ENCODE measurements at regions not wholly inside any gene's neighbourhood (a gene's known extent, or its start where the extent isn't known, plus 50 kb on each side); places are given as distances from the start of the nearest gene placed in this dataset.

- no peaks in the 10 kb centered on the region for H3K27me3 ChIP-seq
- H3K27ac ChIP-seq, result no peak overlapping the region
- ATAC-seq (no peak), DNase-seq (no peak)
- H3K9me3 ChIP-seq, result no peaks in the 10 kb centered on the region
- H3K36me3 ChIP-seq, result no peaks in the 10 kb centered on the region
- in situ Hi-C loops (cut with MboI; ENCODE audit: low sequenced_read_pairs in 4 of 4) (no loop called here), intact Hi-C loops (cut with DNase I; ENCODE audit: low total_unique reads) (no loop called here)
- no peak overlapping the region for H3K4me3 ChIP-seq
- no peaks in the 10 kb centered on the region for H3K4me1 ChIP-seq
- TF ChIP-seq CTCF (IDR thresholded peaks at IDR 0.05 in 4 of 5, conservative IDR thresholded peaks at IDR 0.05 in 1 of 5) (no peak), POLR2A (IDR thresholded peaks at IDR 0.05) (no peak)
These were observed 171.6 kb upstream of the SETBP1 start for GRCh38 chr18:44509048-44509447.

- in situ Hi-C loops (cut with MboI; ENCODE audit: low sequenced_read_pairs in 4 of 4) (no loop called here), intact Hi-C loops (cut with DNase I; ENCODE audit: low total_unique reads) (no loop called here)
- H3K27ac ChIP-seq, result no peak overlapping the region
- TF ChIP-seq POLR2A (IDR thresholded peaks at IDR 0.05) (no peak), CTCF (IDR thresholded peaks at IDR 0.05 in 4 of 5, conservative IDR thresholded peaks at IDR 0.05 in 1 of 5) (no peak)
- no peak overlapping the region for H3K4me3 ChIP-seq
- ATAC-seq (no peak), DNase-seq (no peak)
- no peaks in the 10 kb centered on the region for H3K9me3 ChIP-seq
- H3K4me1 ChIP-seq, result no peaks in the 10 kb centered on the region
- no peaks in the 10 kb centered on the region for H3K36me3 ChIP-seq
- no peaks in the 10 kb centered on the region for H3K27me3 ChIP-seq
These were observed 170.3 kb upstream of the SETBP1 start for GRCh38 chr18:44510390-44510789.

GRCh38 chr18:44513233-44513632 is 167.5 kb upstream of the SETBP1 start:
- no peak overlapping the region for H3K27ac ChIP-seq
- H3K4me1 ChIP-seq, result no peaks in the 10 kb centered on the region
- ATAC-seq, result no peak
- intact Hi-C loops (cut with DNase I; ENCODE audit: low total_unique reads), result no loop called here
- no peak overlapping the region for H3K4me3 ChIP-seq
- no peak for TF ChIP-seq CTCF (IDR thresholded peaks at IDR 0.05 in 4 of 5, conservative IDR thresholded peaks at IDR 0.05 in 1 of 5)
- TF ChIP-seq POLR2A (IDR thresholded peaks at IDR 0.05), result no peak
- H3K27me3 ChIP-seq, result no peaks in the 10 kb centered on the region
- no peaks in the 10 kb centered on the region for H3K9me3 ChIP-seq
- DNase-seq, result no peak
- in situ Hi-C loops (cut with MboI; ENCODE audit: low sequenced_read_pairs in 4 of 4), result no loop called here
- H3K36me3 ChIP-seq, result no peaks in the 10 kb centered on the region

- in situ Hi-C loops (cut with MboI; ENCODE audit: low sequenced_read_pairs in 4 of 4) (no loop called here), intact Hi-C loops (cut with DNase I; ENCODE audit: low total_unique reads) (no loop called here)
- DNase-seq (no peak), ATAC-seq (no peak)
- no peaks in the 10 kb centered on the region for H3K9me3 ChIP-seq
- H3K27ac ChIP-seq, result no peak overlapping the region
- TF ChIP-seq POLR2A (IDR thresholded peaks at IDR 0.05), result no peak
- no peak for TF ChIP-seq CTCF (IDR thresholded peaks at IDR 0.05 in 4 of 5, conservative IDR thresholded peaks at IDR 0.05 in 1 of 5)
- no peaks in the 10 kb centered on the region for H3K27me3 ChIP-seq
- no peaks in the 10 kb centered on the region for H3K36me3 ChIP-seq
- no peaks in the 10 kb centered on the region for H3K4me1 ChIP-seq
- no peak overlapping the region for H3K4me3 ChIP-seq
These were observed 166.6 kb upstream of the SETBP1 start for GRCh38 chr18:44514106-44514505.

- intact Hi-C loops (cut with DNase I; ENCODE audit: low total_unique reads) (no loop called here), in situ Hi-C loops (cut with MboI; ENCODE audit: low sequenced_read_pairs in 4 of 4) (no loop called here)
- TF ChIP-seq POLR2A (IDR thresholded peaks at IDR 0.05) (no peak), CTCF (IDR thresholded peaks at IDR 0.05 in 4 of 5, conservative IDR thresholded peaks at IDR 0.05 in 1 of 5) (no peak)
- ATAC-seq, result no peak
- H3K4me1 ChIP-seq, result no peaks in the 10 kb centered on the region
- H3K27ac ChIP-seq, result no peak overlapping the region
- no peak for DNase-seq
- H3K36me3 ChIP-seq, result no peaks in the 10 kb centered on the region
- H3K4me3 ChIP-seq, result no peak overlapping the region
- H3K9me3 ChIP-seq, result no peaks in the 10 kb centered on the region
- H3K27me3 ChIP-seq, result no peaks in the 10 kb centered on the region
These were observed 165.9 kb upstream of the SETBP1 start for GRCh38 chr18:44514766-44515165.
